HFFc6 (cell line): ENCODE measurements at regions not wholly inside any gene's neighbourhood (a gene's known extent, or its start where the extent isn't known, plus 50 kb on each side); places are given as distances from the start of the nearest gene placed in this dataset.

Source experiments
- DNase-seq: peaks from one replicate; pipeline ENCODE4 v3.0.0-alpha.2; 2018
- H3K27ac Mint-ChIP-seq: 2 replicates; pipeline ENCODE4 v1.8.0; 2020; ENCODE audit warnings: mild to moderate bottlenecking, mixed read lengths
- H3K27me3 Mint-ChIP-seq: 2 replicates; pipeline ENCODE4 v1.8.0; 2021; ENCODE audit warnings: mild to moderate bottlenecking, moderate library complexity, mixed read lengths; ENCODE audit not compliant: insufficient read depth
- H3K36me3 Mint-ChIP-seq: 2 replicates; pipeline ENCODE4 v1.8.0; 2021; ENCODE audit warnings: low read depth, mixed read lengths
- H3K4me1 Mint-ChIP-seq: 2 replicates; pipeline ENCODE4 v1.8.0; 2020; ENCODE audit warnings: low read depth, mixed read lengths
- H3K4me3 Mint-ChIP-seq: 2 replicates; pipeline ENCODE4 v1.8.0; 2020; ENCODE audit warnings: mild to moderate bottlenecking, moderate library complexity, mixed read lengths
- H3K9me3 Mint-ChIP-seq: 2 replicates; pipeline ENCODE4 v1.8.0; 2020; ENCODE audit warnings: mild to moderate bottlenecking, mixed read lengths
- CTCF ChIP-seq: fragments of 200-600 bp; sonication (generic); IDR thresholded peaks from 2 replicates; pipeline ENCODE4 v1.5.0; 2021; ENCODE audit warnings: antibody characterized with exemption, mild to moderate bottlenecking

GRCh38 chr19:56988299-56988698, 131.5 kb upstream of the USP29 start:
- H3K36me3 Mint-ChIP-seq: peaks cover 26% of the 10 kb centered on the region
- no peak overlapping the region for H3K27ac Mint-ChIP-seq
- H3K4me3 Mint-ChIP-seq: no peak overlapping the region
- H3K9me3 Mint-ChIP-seq: peaks cover 85% of the 10 kb centered on the region
- no peaks in the 10 kb centered on the region; the same call in 1 of the 2 replicates for H3K27me3 Mint-ChIP-seq
- no peak for TF ChIP-seq CTCF
- no peaks in the 10 kb centered on the region for H3K4me1 Mint-ChIP-seq
- DNase-seq: no peak

DNA sequence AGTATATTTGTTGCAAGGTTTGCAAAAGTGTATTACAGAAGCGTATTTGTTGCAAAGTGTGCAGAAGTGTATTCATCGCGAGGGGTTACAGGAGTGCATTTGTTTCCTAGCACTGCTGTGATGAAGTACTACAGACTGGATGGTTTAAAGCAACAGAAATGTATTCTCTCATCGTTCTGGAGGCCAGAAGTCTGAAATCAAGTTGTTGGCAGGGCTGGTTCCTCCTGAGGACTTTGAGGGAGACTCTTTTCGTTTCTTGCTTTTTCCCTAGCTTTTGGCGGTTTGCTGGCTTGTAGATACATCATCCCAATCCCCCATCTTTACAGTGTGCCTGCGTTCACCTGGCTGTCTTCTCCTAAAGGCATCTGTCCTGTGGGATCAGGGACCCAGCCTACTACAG, 127.9 kb upstream of the USP29 start:
- no peak for DNase-seq
- no peaks in the 10 kb centered on the region for H3K4me1 Mint-ChIP-seq
- peaks cover 78% of the 10 kb centered on the region for H3K9me3 Mint-ChIP-seq
- no peak overlapping the region for H3K4me3 Mint-ChIP-seq
- no peak overlapping the region for H3K27ac Mint-ChIP-seq
- TF ChIP-seq CTCF: no peak
- H3K36me3 Mint-ChIP-seq: peaks cover 28% of the 10 kb centered on the region
- H3K27me3 Mint-ChIP-seq: no peaks in the 10 kb centered on the region; the same call in 1 of the 2 replicates

DNA sequence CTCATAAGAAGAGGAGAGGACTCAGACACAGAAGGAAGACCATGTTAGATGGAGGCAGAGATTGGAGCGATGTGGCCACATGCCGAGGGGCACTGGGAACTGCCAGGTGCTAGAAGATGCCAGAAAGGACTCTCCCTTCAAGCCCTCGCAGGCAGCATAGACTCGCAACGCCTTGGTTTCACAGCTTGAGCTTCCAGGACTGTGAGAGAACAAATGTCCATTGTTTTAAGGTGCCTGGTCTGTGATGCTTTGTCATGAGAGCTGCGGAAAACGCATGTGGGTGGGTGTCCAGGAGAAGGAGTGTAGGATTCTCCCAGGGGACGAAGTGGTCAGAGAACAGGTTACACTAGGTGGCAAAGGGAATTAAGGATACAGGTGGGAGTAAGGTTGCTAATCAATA, 125.9 kb upstream of the USP29 start:
- no peaks in the 10 kb centered on the region; the same call in 1 of the 2 replicates for H3K27me3 Mint-ChIP-seq
- H3K4me1 Mint-ChIP-seq: no peaks in the 10 kb centered on the region
- TF ChIP-seq CTCF: no peak
- H3K27ac Mint-ChIP-seq: no peak overlapping the region
- H3K36me3 Mint-ChIP-seq: peaks cover 25% of the 10 kb centered on the region
- peaks cover 74% of the 10 kb centered on the region for H3K9me3 Mint-ChIP-seq
- no peak overlapping the region for H3K4me3 Mint-ChIP-seq
- no peak for DNase-seq

- Mint-ChIP-seq H3K4me3 (no peak overlapping the region), H3K4me1 (no peaks in the 10 kb centered on the region), H3K36me3 (peaks cover 22% of the 10 kb centered on the region), H3K27ac (no peak overlapping the region), H3K9me3 (peaks cover 71% of the 10 kb centered on the region), H3K27me3 (no peaks in the 10 kb centered on the region; the same call in 1 of the 2 replicates)
- no peak for TF ChIP-seq CTCF
- DNase-seq: no peak
These were observed 125.4 kb upstream of the USP29 start for GRCh38 chr19:56994251-56995017.

DNA sequence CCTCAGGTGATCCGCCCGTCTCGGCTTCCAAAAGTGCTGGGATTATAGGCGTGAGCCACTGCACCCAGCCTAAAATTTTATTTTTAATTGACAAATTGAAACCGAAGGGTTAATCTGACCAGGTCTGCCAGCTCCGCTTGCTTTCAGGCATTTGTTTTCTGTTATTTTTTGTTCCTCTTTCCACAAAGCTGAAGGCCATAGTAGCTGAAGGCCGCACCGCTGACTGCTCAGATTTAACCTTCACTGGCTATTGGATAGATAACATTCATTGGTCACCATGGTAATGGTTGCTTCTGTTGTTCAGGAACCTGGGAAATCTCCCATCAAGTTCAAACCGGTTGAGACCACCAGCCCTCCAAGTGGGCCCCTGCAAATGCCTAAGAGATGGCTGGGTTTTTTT, 124.5 kb upstream of the USP29 start:
- H3K27me3 Mint-ChIP-seq: no peaks in the 10 kb centered on the region; the same call in 1 of the 2 replicates
- H3K36me3 Mint-ChIP-seq: peaks cover 19% of the 10 kb centered on the region
- no peak for TF ChIP-seq CTCF
- H3K4me1 Mint-ChIP-seq: no peaks in the 10 kb centered on the region
- H3K9me3 Mint-ChIP-seq: peaks cover 68% of the 10 kb centered on the region
- DNase-seq: no peak
- H3K4me3 Mint-ChIP-seq: no peak overlapping the region
- no peak overlapping the region for H3K27ac Mint-ChIP-seq
